ENCODE measurements at regions not wholly inside any gene's neighbourhood (a gene's known extent, or its start where the extent isn't known, plus 50 kb on each side); places are given as distances from the start of the nearest gene placed in this dataset.

DNA sequence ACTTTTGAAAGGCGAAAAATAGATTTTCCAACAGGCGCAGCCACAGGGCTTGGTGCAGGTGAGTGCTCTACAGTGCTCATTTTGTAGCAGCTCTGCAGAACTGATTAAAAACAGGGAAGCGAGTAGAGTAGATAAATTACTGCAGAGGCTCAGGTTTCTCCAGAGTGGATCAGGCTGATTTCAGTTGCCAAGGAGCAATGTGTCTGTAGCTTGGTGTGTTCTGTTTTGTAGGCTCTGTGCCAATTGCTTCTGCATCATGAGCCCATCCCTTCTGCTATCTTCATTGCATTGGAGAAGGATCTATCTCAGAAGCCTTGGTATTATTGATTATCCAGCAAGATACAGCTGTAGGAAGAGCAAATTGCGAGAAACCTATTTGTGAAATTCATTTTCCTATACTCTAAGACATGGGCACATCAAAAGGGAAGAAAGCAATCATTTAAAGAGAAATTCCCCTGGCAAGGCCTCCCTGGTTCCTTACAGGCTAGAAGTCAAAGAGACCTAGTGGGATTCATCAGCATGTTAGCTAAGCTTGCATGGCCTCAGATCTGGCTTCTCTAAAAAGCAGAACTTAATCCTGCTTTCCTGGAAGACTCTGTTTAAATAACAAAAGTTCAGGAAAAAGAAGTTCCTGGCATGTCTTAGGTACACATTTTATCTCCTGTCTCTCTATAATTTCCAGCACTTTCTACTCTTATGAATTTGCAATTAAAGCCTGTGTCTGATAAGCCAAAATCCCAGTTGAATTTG is 432.4 kb upstream of the ATP10A start:
- TF ChIP-seq, protein P1, sequence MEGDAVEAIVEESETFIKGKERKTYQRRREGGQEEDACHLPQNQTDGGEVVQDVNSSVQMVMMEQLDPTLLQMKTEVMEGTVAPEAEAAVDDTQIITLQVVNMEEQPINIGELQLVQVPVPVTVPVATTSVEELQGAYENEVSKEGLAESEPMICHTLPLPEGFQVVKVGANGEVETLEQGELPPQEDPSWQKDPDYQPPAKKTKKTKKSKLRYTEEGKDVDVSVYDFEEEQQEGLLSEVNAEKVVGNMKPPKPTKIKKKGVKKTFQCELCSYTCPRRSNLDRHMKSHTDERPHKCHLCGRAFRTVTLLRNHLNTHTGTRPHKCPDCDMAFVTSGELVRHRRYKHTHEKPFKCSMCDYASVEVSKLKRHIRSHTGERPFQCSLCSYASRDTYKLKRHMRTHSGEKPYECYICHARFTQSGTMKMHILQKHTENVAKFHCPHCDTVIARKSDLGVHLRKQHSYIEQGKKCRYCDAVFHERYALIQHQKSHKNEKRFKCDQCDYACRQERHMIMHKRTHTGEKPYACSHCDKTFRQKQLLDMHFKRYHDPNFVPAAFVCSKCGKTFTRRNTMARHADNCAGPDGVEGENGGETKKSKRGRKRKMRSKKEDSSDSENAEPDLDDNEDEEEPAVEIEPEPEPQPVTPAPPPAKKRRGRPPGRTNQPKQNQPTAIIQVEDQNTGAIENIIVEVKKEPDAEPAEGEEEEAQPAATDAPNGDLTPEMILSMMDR (IDR thresholded peaks at IDR 0.05): no peak
- no peak for TF ChIP-seq EZH2 (IDR thresholded peaks at IDR 0.05; ENCODE audit: borderline replicate concordance, insufficient read depth, low read depth, low read length, poor library complexity, severe bottlenecking)
